Panc1 (cell line): ENCODE measurements at regions not wholly inside any gene's neighbourhood (a gene's known extent, or its start where the extent isn't known, plus 50 kb on each side); places are given as distances from the start of the nearest gene placed in this dataset.

ENCODE experiments used
- ATAC-seq: fragments of 200-7000 bp; cut with Tn5 transposase; 2 replicates; pipeline ENCODE4 v1.9.1; 2020; ENCODE audit warnings: mild to moderate bottlenecking, moderate library complexity
- BruUV-seq: library from RNA; stranded (reverse); fragments of 400-500 nt; replicated peaks from 2 replicates; lab custom pipeline; 2021; lab: Mats Ljungman, UMichigan
- CTCF ChIA-PET: fragments of 300-600 bp; sonication (Branson Sonifier 250); formaldehyde crosslinking; loops from one replicate; lab custom pipeline; 2022; ENCODE audit warnings: antibody characterized with exemption; lab: Charles Lee
- POLR2A ChIA-PET: fragments of 300-600 bp; sonication (Branson Sonifier 250); formaldehyde crosslinking; loops from one replicate; lab custom pipeline; 2022; ENCODE audit warnings: antibody characterized with exemption; lab: Charles Lee
- DNase-seq: peaks from one replicate; pipeline ENCODE4 v3.0.0-alpha.2; 2010; ENCODE audit warnings: low read depth, low spot score
- H3K27ac ChIP-seq: 2 replicates; pipeline ENCODE4 v1.5.1; 2011; ENCODE audit warnings: mild to moderate bottlenecking, low read length, inconsistent platforms
- H3K27me3 ChIP-seq: fragments of 200-500 bp; sonication (Bioruptor generic); 2 replicates; pipeline ENCODE4 v1.6.0; 2014; ENCODE audit warnings: low read length, inconsistent platforms; ENCODE audit not compliant: control insufficient read depth, insufficient read depth
- H3K36me3 ChIP-seq: fragments of 200-500 bp; sonication (Bioruptor generic); 2 replicates; pipeline ENCODE4 v1.5.1; 2014; ENCODE audit warnings: inconsistent platforms, mild to moderate bottlenecking, low read length, moderate library complexity; ENCODE audit not compliant: control insufficient read depth, insufficient read depth
- H3K4me1 ChIP-seq: 2 replicates; pipeline ENCODE4 v1.5.1; 2011; ENCODE audit warnings: inconsistent platforms, mild to moderate bottlenecking, low read length, moderate library complexity; ENCODE audit not compliant: control insufficient read depth, insufficient read depth
- H3K4me3 ChIP-seq, 2 experiments: 2 replicates each; pipeline ENCODE4 v1.5.1; 2011 to 2012; ENCODE audit warnings: low read depth in 2 of 2, low read length in 2 of 2, mild to moderate bottlenecking in 2 of 2, inconsistent platforms in 1 of 2, moderate library complexity in 1 of 2
- H3K9me3 ChIP-seq: fragments of 200-500 bp; sonication (Bioruptor generic); 2 replicates; pipeline ENCODE4 v1.5.1; 2014; ENCODE audit warnings: low read depth, mild to moderate bottlenecking, inconsistent platforms, low read length, moderate library complexity; ENCODE audit not compliant: control insufficient read depth, insufficient read depth
- CTCF ChIP-seq: fragments of 450-650 bp; IDR thresholded peaks from 2 replicates; pipeline ENCODE4 v1.5.1; 2017; ENCODE audit warnings: mild to moderate bottlenecking
- POLR2AphosphoS5 ChIP-seq: IDR thresholded peaks from 2 replicates; pipeline ENCODE4 v1.6.1; 2012; ENCODE audit warnings: mild to moderate bottlenecking, low read depth, low read length, moderate library complexity
- REST ChIP-seq, 2 experiments: IDR thresholded peaks; 2 replicates each; pipeline ENCODE4 v1.6.1; 2011 to 2012; ENCODE audit warnings: low read depth in 2 of 2, control low read depth in 1 of 2, low read length in 1 of 2, mild to moderate bottlenecking in 1 of 2, moderate library complexity in 1 of 2; ENCODE audit not compliant: insufficient read depth in 1 of 2
- SIN3A ChIP-seq: IDR thresholded peaks from 2 replicates; pipeline ENCODE4 v1.6.1; 2012; ENCODE audit warnings: low read depth, mild to moderate bottlenecking, low read length, moderate library complexity, borderline replicate concordance; ENCODE audit not compliant: insufficient read depth
- TCF7L2 ChIP-seq: IDR thresholded peaks from 2 replicates; pipeline ENCODE4 v1.6.1; 2011; ENCODE audit warnings: mild to moderate bottlenecking, low read depth, low read length, inconsistent platforms
- in situ Hi-C: cut with HindIII; loops from 2 replicates; pipeline ENCODE4 v1.10.0; 2016; ENCODE audit warnings: low sequenced_read_pairs, low pct_unique_long_range_greater_than_20kb
- intact Hi-C: fragments of 100-400 bp; cut with micrococcal nuclease; formaldehyde crosslinking; loops from one replicate; pipeline ENCODE4 v1.10.0; 2022; ENCODE audit not compliant: unreplicated experiment

DNA sequence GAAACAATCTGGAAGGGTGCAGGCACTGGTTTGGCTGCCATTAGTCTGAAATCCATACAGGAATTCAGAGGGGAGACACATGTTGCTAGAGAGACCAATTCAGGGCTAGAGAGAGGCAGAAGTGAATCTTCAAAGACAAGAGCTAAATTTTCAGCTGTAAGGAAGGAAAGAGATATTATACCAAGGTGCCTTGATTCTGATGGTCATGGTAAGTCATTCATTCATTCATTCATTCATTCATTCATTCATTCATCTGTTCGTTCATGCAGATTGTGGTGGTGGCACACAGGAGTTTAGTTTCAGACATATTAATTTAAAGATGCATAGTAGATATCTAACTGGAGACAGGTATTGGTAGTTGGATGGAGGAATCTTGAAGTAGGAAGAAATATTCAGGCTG lies 1493.5 kb upstream of the TMEM132C start:
- no peaks in the 10 kb centered on the region for H3K27me3 ChIP-seq
- H3K4me3 ChIP-seq, result no peak overlapping the region
- no peaks in the 10 kb centered on the region; the same call in 1 of the 2 replicates for H3K36me3 ChIP-seq
- H3K27ac ChIP-seq, result no peak overlapping the region
- DNase-seq (no peak), ATAC-seq (no peak)
- in situ Hi-C loops, result no loop called here
- no peaks in the 10 kb centered on the region; the same call in 1 of the 2 replicates for H3K9me3 ChIP-seq
- BruUV-seq, result no TSS peak
- intact Hi-C loops, result no loop called here
- TF ChIP-seq CTCF, result no peak
- no peak for TF ChIP-seq POLR2AphosphoS5
- TF ChIP-seq TCF7L2, result no peak
- TF ChIP-seq REST (IDR thresholded peaks at IDR 0.05; ENCODE audit: insufficient read depth in 1 of 2, low read depth in 2 of 2, low read length in 1 of 2), result no peak
- no peak for TF ChIP-seq SIN3A
- ChIA-PET CTCF (no interaction called here), POLR2A (no interaction called here)
- H3K4me1 ChIP-seq, result no peaks in the 10 kb centered on the region

GRCh38 chr12:126776026-126776655 lies 1490.8 kb upstream of the TMEM132C start:
- H3K4me1 ChIP-seq, result no peaks in the 10 kb centered on the region
- ChIA-PET POLR2A (no interaction called here), CTCF (no interaction called here)
- in situ Hi-C loops, result no loop called here
- BruUV-seq, result no TSS peak
- no peaks in the 10 kb centered on the region; the same call in 1 of the 2 replicates for H3K9me3 ChIP-seq
- intact Hi-C loops, result no loop called here
- TF ChIP-seq SIN3A (no peak), REST (IDR thresholded peaks at IDR 0.05; ENCODE audit: insufficient read depth in 1 of 2, low read depth in 2 of 2, low read length in 1 of 2) (no peak), POLR2AphosphoS5 (no peak), TCF7L2 (no peak), CTCF (no peak)
- DNase-seq (no peak), ATAC-seq (no peak)
- H3K4me3 ChIP-seq, result no peak overlapping the region
- no peaks in the 10 kb centered on the region for H3K27me3 ChIP-seq
- no peaks in the 10 kb centered on the region; the same call in 1 of the 2 replicates for H3K36me3 ChIP-seq
- H3K27ac ChIP-seq, result no peak overlapping the region
